Panc1 (cell line): ENCODE measurements at regions not wholly inside any gene's neighbourhood (a gene's known extent, or its start where the extent isn't known, plus 50 kb on each side); places are given as distances from the start of the nearest gene placed in this dataset.

Experiments
- ATAC-seq: fragments of 200-7000 bp; cut with Tn5 transposase; 2 replicates; pipeline ENCODE4 v1.9.1; 2020; ENCODE audit warnings: mild to moderate bottlenecking, moderate library complexity
- BruUV-seq: library from RNA; stranded (reverse); fragments of 400-500 nt; replicated peaks from 2 replicates; lab custom pipeline; 2021; lab: Mats Ljungman, UMichigan
- CTCF ChIA-PET: fragments of 300-600 bp; sonication (Branson Sonifier 250); formaldehyde crosslinking; loops from one replicate; lab custom pipeline; 2022; ENCODE audit warnings: antibody characterized with exemption; lab: Charles Lee
- POLR2A ChIA-PET: fragments of 300-600 bp; sonication (Branson Sonifier 250); formaldehyde crosslinking; loops from one replicate; lab custom pipeline; 2022; ENCODE audit warnings: antibody characterized with exemption; lab: Charles Lee
- DNase-seq: peaks from one replicate; pipeline ENCODE4 v3.0.0-alpha.2; 2010; ENCODE audit warnings: low read depth, low spot score
- H3K27ac ChIP-seq: 2 replicates; pipeline ENCODE4 v1.5.1; 2011; ENCODE audit warnings: mild to moderate bottlenecking, low read length, inconsistent platforms
- H3K27me3 ChIP-seq: fragments of 200-500 bp; sonication (Bioruptor generic); 2 replicates; pipeline ENCODE4 v1.6.0; 2014; ENCODE audit warnings: low read length, inconsistent platforms; ENCODE audit not compliant: control insufficient read depth, insufficient read depth
- H3K36me3 ChIP-seq: fragments of 200-500 bp; sonication (Bioruptor generic); 2 replicates; pipeline ENCODE4 v1.5.1; 2014; ENCODE audit warnings: inconsistent platforms, mild to moderate bottlenecking, low read length, moderate library complexity; ENCODE audit not compliant: control insufficient read depth, insufficient read depth
- H3K4me1 ChIP-seq: 2 replicates; pipeline ENCODE4 v1.5.1; 2011; ENCODE audit warnings: inconsistent platforms, mild to moderate bottlenecking, low read length, moderate library complexity; ENCODE audit not compliant: control insufficient read depth, insufficient read depth
- H3K4me3 ChIP-seq, 2 experiments: 2 replicates each; pipeline ENCODE4 v1.5.1; 2011 to 2012; ENCODE audit warnings: low read depth in 2 of 2, low read length in 2 of 2, mild to moderate bottlenecking in 2 of 2, inconsistent platforms in 1 of 2, moderate library complexity in 1 of 2
- H3K9me3 ChIP-seq: fragments of 200-500 bp; sonication (Bioruptor generic); 2 replicates; pipeline ENCODE4 v1.5.1; 2014; ENCODE audit warnings: low read depth, mild to moderate bottlenecking, inconsistent platforms, low read length, moderate library complexity; ENCODE audit not compliant: control insufficient read depth, insufficient read depth
- CTCF ChIP-seq: fragments of 450-650 bp; IDR thresholded peaks from 2 replicates; pipeline ENCODE4 v1.5.1; 2017; ENCODE audit warnings: mild to moderate bottlenecking
- POLR2AphosphoS5 ChIP-seq: IDR thresholded peaks from 2 replicates; pipeline ENCODE4 v1.6.1; 2012; ENCODE audit warnings: mild to moderate bottlenecking, low read depth, low read length, moderate library complexity
- SIN3A ChIP-seq: IDR thresholded peaks from 2 replicates; pipeline ENCODE4 v1.6.1; 2012; ENCODE audit warnings: low read depth, mild to moderate bottlenecking, low read length, moderate library complexity, borderline replicate concordance; ENCODE audit not compliant: insufficient read depth
- TCF7L2 ChIP-seq: IDR thresholded peaks from 2 replicates; pipeline ENCODE4 v1.6.1; 2011; ENCODE audit warnings: mild to moderate bottlenecking, low read depth, low read length, inconsistent platforms
- in situ Hi-C: cut with HindIII; loops from 2 replicates; pipeline ENCODE4 v1.10.0; 2016; ENCODE audit warnings: low sequenced_read_pairs, low pct_unique_long_range_greater_than_20kb
- intact Hi-C: fragments of 100-400 bp; cut with micrococcal nuclease; formaldehyde crosslinking; loops from one replicate; pipeline ENCODE4 v1.10.0; 2022; ENCODE audit not compliant: unreplicated experiment
- TF ChIP-seq, protein P1 (sequence below), 2 experiments: IDR thresholded peaks; 2 replicates each; pipeline ENCODE4 v1.6.1; 2011 to 2012; ENCODE audit warnings: low read depth in 2 of 2, control low read depth in 1 of 2, low read length in 1 of 2, mild to moderate bottlenecking in 1 of 2, moderate library complexity in 1 of 2; ENCODE audit not compliant: insufficient read depth in 1 of 2

DNA sequence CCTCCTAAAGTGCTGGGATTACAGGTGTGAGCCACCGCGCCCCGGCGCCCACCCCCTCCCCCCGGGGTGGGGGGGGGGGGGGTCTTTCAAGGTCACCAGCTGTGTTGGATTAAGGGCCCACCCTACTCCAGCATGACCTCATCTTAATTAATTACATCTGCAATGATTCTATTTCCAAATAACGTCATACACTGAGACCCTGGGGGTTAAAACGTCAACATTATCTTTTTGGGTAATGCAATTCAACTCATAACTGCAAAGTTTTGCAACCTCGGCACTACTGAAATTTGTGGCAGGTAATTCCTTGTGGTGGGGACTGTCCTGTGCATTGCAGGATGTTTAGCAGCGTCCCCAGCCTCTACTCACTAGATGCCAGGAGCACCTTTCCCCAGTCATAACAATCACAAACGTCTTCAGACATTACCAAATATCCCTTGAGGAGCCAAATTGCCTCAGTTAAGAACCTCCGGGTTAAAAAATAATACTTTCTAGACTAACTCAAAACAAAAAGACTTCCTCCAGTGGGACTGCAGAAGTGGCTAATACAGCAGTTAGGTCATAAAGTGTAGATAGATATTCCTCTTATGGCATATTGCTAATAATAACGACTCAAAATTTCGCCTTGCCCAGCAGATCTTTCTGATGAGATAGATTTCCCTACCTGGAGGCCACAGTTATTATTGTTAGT is 233.0 kb upstream of the KAZN start:
- POLR2A ChIA-PET = no interaction called here
- ATAC-seq = no peak
- Histone ChIP-seq H3K4me1 (no peaks in the 10 kb centered on the region), H3K36me3 (no peaks in the 10 kb centered on the region), H3K9me3 (no peaks in the 10 kb centered on the region), H3K4me3 (no peak overlapping the region), H3K27me3 (0 out of 2 replicates have a peak, but pooled peaks cover 2% of the 10 kb centered on the region), H3K27ac (no peak overlapping the region)
- intact Hi-C loops (no loop called here), in situ Hi-C loops (no loop called here)
- CTCF ChIA-PET = no interaction called here
- no peak for TF ChIP-seq POLR2AphosphoS5
- TF ChIP-seq TCF7L2 = no peak
- no peak for TF ChIP-seq CTCF
- TF ChIP-seq, protein P1, sequence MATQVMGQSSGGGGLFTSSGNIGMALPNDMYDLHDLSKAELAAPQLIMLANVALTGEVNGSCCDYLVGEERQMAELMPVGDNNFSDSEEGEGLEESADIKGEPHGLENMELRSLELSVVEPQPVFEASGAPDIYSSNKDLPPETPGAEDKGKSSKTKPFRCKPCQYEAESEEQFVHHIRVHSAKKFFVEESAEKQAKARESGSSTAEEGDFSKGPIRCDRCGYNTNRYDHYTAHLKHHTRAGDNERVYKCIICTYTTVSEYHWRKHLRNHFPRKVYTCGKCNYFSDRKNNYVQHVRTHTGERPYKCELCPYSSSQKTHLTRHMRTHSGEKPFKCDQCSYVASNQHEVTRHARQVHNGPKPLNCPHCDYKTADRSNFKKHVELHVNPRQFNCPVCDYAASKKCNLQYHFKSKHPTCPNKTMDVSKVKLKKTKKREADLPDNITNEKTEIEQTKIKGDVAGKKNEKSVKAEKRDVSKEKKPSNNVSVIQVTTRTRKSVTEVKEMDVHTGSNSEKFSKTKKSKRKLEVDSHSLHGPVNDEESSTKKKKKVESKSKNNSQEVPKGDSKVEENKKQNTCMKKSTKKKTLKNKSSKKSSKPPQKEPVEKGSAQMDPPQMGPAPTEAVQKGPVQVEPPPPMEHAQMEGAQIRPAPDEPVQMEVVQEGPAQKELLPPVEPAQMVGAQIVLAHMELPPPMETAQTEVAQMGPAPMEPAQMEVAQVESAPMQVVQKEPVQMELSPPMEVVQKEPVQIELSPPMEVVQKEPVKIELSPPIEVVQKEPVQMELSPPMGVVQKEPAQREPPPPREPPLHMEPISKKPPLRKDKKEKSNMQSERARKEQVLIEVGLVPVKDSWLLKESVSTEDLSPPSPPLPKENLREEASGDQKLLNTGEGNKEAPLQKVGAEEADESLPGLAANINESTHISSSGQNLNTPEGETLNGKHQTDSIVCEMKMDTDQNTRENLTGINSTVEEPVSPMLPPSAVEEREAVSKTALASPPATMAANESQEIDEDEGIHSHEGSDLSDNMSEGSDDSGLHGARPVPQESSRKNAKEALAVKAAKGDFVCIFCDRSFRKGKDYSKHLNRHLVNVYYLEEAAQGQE (IDR thresholded peaks at IDR 0.05; ENCODE audit: insufficient read depth in 1 of 2, low read depth in 2 of 2, low read length in 1 of 2) = no peak
- no peak for TF ChIP-seq SIN3A
- DNase-seq = no peak
- no TSS peak for BruUV-seq

DNA sequence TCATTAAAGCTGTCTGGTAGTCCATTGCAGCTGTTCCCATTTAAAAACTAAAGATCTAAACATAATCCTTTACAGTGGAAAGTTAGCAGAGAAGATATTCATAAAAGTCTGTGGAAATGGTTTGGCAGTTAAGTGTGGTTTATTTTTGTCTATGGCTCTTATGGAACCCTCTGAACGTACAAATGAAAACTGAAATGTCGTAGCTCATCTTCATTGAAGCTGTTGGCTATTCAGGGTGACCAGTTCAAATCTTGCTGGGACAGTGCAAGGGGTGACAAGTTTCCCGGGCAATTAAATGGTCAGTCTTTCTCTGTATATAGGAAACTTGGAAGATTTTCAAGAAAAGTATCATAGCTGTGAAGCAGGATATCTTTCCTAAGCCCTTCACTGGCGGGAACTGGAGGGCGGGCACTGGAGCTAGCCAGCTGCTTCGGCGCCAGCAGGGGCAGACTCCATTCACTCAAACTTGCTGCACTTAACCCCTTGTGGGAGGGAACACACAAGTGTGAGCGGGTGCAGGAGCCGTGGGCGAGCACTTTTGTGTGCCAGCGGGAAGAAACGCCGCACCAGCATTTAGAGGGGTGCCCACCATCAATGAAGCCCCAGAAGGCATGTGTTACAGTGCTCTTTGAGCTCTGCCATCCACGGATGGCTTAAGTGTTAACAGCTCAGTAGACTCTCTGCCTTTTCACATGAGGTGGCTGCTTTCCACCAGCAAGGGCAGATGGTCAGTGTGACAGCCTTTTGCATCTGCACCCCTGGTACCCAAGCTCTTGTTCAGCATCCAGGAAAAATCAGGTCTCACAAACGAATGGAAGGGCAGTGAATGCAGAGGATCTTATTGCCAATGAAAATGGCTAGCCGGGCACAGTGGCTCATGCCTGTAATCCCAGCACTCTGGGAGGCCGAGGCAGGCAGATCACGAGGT is 232.1 kb upstream of the KAZN start:
- no TSS peak for BruUV-seq
- H3K36me3 ChIP-seq = no peaks in the 10 kb centered on the region
- intact Hi-C loops (no loop called here), in situ Hi-C loops (no loop called here)
- ChIA-PET CTCF (no interaction called here), POLR2A (no interaction called here)
- H3K4me3 ChIP-seq = no peak overlapping the region
- ATAC-seq (no peak), DNase-seq (no peak)
- H3K27me3 ChIP-seq = 0 out of 2 replicates have a peak, but pooled peaks cover 2% of the 10 kb centered on the region
- no peak overlapping the region for H3K27ac ChIP-seq
- no peaks in the 10 kb centered on the region for H3K9me3 ChIP-seq
- no peaks in the 10 kb centered on the region for H3K4me1 ChIP-seq
- TF ChIP-seq SIN3A (no peak), POLR2AphosphoS5 (no peak), CTCF (no peak), TCF7L2 (no peak)
- TF ChIP-seq, protein P1 (IDR thresholded peaks at IDR 0.05; ENCODE audit: insufficient read depth in 1 of 2, low read depth in 2 of 2, low read length in 1 of 2) = no peak
